ENCODE measurements at regions not wholly inside any gene's neighbourhood (a gene's known extent, or its start where the extent isn't known, plus 50 kb on each side); places are given as distances from the start of the nearest gene placed in this dataset.

- TF ChIP-seq ZBTB40 (IDR thresholded peaks at IDR 0.05) (no peak), ZBTB40 (CRISPR knock-in tag; IDR thresholded peaks at IDR 0.05) (no peak), DEAF1 (CRISPR knock-in tag; IDR thresholded peaks at IDR 0.05) (no peak), PHB (CRISPR knock-in tag; IDR thresholded peaks at IDR 0.05) (no peak), FOS (IDR thresholded peaks at IDR 0.05; ENCODE audit: extremely low read depth, insufficient read length) (no peak), HDAC6 (IDR thresholded peaks at IDR 0.05; ENCODE audit: low read depth, low read length) (no peak), ZNF436 (CRISPR knock-in tag; IDR thresholded peaks at IDR 0.05) (no peak)
Observed at GRCh38 chr10:84997870-84998269, 669.5 kb downstream of the CCSER2 start (continued).

Data from K562 (cell line).